Mammary epithelial cell (primary cell): ENCODE measurements at regions not wholly inside any gene's neighbourhood (a gene's known extent, or its start where the extent isn't known, plus 50 kb on each side); places are given as distances from the start of the nearest gene placed in this dataset.

ENCODE experiments used
- CTCF ChIP-seq, 2 donors: IDR thresholded peaks in 1 of 2; conservative IDR thresholded peaks in 1 of 2; 2 replicates each; pipeline ENCODE4 v1.5.1; 2011 to 2012; ENCODE audit warnings: inconsistent platforms in 2 of 2, low read length in 2 of 2, mild to moderate bottlenecking in 2 of 2, control low read depth in 1 of 2, low read depth in 1 of 2; ENCODE audit not compliant: insufficient read depth in 1 of 2; ENCODE audit errors: extremely low read depth in 1 of 2
- EZH2 ChIP-seq: IDR thresholded peaks from 2 replicates; pipeline ENCODE4 v1.6.1; 2012; ENCODE audit warnings: low read length, inconsistent platforms, borderline replicate concordance

DNA sequence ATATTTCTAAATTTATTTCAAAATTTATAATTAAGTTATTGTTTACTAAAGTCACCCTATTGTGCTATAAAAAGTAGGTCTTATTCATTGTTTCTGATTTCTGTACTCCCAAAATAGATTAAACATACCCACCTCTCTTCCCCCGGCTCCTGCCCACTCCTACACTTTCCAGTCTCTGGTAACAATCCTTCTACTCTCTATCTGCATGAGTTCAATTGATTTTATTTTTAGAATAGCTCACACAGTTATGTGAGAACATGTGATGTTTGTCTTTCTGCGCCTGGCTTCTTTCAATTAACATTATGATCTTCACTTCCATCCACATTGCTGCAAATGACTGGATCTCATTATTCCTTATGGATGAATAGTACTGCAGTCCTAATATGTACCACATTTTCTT is 269.3 kb downstream of the ACTRT1 start:
- TF ChIP-seq EZH2 = no peak
- no peak for TF ChIP-seq CTCF (conservative IDR thresholded peaks at IDR 0.05 in 1 of 2, IDR thresholded peaks at IDR 0.05 in 1 of 2; ENCODE audit: extremely low read depth in 1 of 2, insufficient read depth in 1 of 2, low read depth in 1 of 2, low read length in 2 of 2)
